ENCODE measurements at regions not wholly inside any gene's neighbourhood (a gene's known extent, or its start where the extent isn't known, plus 50 kb on each side); places are given as distances from the start of the nearest gene placed in this dataset.

- H3K79me2 ChIP-seq (ENCODE audit: low read depth): no peaks in the 10 kb centered on the region
- H3K27me3 Mint-ChIP-seq (ENCODE audit: insufficient read depth, low read depth): no peaks in the 10 kb centered on the region
- DNase-seq (ENCODE audit: low spot score): no peak
- H3K4me1 ChIP-seq: no peaks in the 10 kb centered on the region
- H3K36me3 Mint-ChIP-seq: no peaks in the 10 kb centered on the region
- TF ChIP-seq EZH2phosphoT487 (IDR thresholded peaks at IDR 0.05): no peak
- TF ChIP-seq CTCF (IDR thresholded peaks at IDR 0.05): no peak
- no peak for TF ChIP-seq EZH2 (IDR thresholded peaks at IDR 0.05)
- H3K9me3 Mint-ChIP-seq: no peaks in the 10 kb centered on the region
- H3K4me2 ChIP-seq: no peak overlapping the region
- H3K4me3 Mint-ChIP-seq: no peak overlapping the region
- H3K27ac Mint-ChIP-seq: no peak overlapping the region
- H3K9ac ChIP-seq: no peak overlapping the region
- H2AFZ ChIP-seq (replicated peaks): no peak overlapping the region
- no peak overlapping the region for H3K27ac ChIP-seq
- H3K36me3 ChIP-seq: no peaks in the 10 kb centered on the region
- H3K9me3 ChIP-seq (ENCODE audit: low read depth): no peaks in the 10 kb centered on the region
- no peaks in the 10 kb centered on the region for H3K27me3 ChIP-seq
- H4K20me1 ChIP-seq (ENCODE audit: low read depth): no peaks in the 10 kb centered on the region
- no peak overlapping the region for H3K4me3 ChIP-seq
- no peaks in the 10 kb centered on the region for H3F3A ChIP-seq (ENCODE audit: low read depth)
- H3K4me1 Mint-ChIP-seq: no peaks in the 10 kb centered on the region
These were observed 469.3 kb upstream of the CDIN1 start for GRCh38 chr15:36109943-36110658.

GRCh38 chr15:36110659-36110993 is 468.8 kb upstream of the CDIN1 start:
- no peaks in the 10 kb centered on the region for H3K79me2 ChIP-seq (ENCODE audit: low read depth)
- no peak overlapping the region for H3K9ac ChIP-seq
- no peak overlapping the region for H2AFZ ChIP-seq (replicated peaks)
- Mint-ChIP-seq H3K27ac (no peak overlapping the region), H3K4me1 (no peaks in the 10 kb centered on the region), H3K36me3 (no peaks in the 10 kb centered on the region), H3K9me3 (no peaks in the 10 kb centered on the region), H3K27me3 (ENCODE audit: insufficient read depth, low read depth) (no peaks in the 10 kb centered on the region), H3K4me3 (no peak overlapping the region)
- H3K9me3 ChIP-seq (ENCODE audit: low read depth): no peaks in the 10 kb centered on the region
- no peaks in the 10 kb centered on the region for H4K20me1 ChIP-seq (ENCODE audit: low read depth)
- no peak for DNase-seq (ENCODE audit: low spot score)
- H3K27ac ChIP-seq: no peak overlapping the region
- H3K4me1 ChIP-seq: no peaks in the 10 kb centered on the region
- H3K36me3 ChIP-seq: no peaks in the 10 kb centered on the region
- no peaks in the 10 kb centered on the region for H3F3A ChIP-seq (ENCODE audit: low read depth)
- no peak for TF ChIP-seq EZH2 (IDR thresholded peaks at IDR 0.05)
- TF ChIP-seq CTCF (IDR thresholded peaks at IDR 0.05): no peak
- no peak for TF ChIP-seq EZH2phosphoT487 (IDR thresholded peaks at IDR 0.05)
- no peak overlapping the region for H3K4me3 ChIP-seq
- H3K27me3 ChIP-seq: no peaks in the 10 kb centered on the region
- no peak overlapping the region for H3K4me2 ChIP-seq

- H3K36me3 Mint-ChIP-seq: no peaks in the 10 kb centered on the region
- peaks cover 2% of the 10 kb centered on the region for H3K27me3 Mint-ChIP-seq (ENCODE audit: insufficient read depth, low read depth)
- peaks cover 2% of the 10 kb centered on the region for H3K4me1 Mint-ChIP-seq
- Histone ChIP-seq H3F3A (ENCODE audit: low read depth) (no peaks in the 10 kb centered on the region), H3K4me2 (no peak overlapping the region), H4K20me1 (ENCODE audit: low read depth) (no peaks in the 10 kb centered on the region), H3K9ac (no peak overlapping the region), H2AFZ (replicated peaks) (no peak overlapping the region), H3K27ac (no peak overlapping the region), H3K4me1 (no peaks in the 10 kb centered on the region), H3K9me3 (ENCODE audit: low read depth) (no peaks in the 10 kb centered on the region), H3K27me3 (no peaks in the 10 kb centered on the region), H3K4me3 (no peak overlapping the region), H3K36me3 (no peaks in the 10 kb centered on the region), H3K79me2 (ENCODE audit: low read depth) (no peaks in the 10 kb centered on the region)
- H3K4me3 Mint-ChIP-seq: no peak overlapping the region
- TF ChIP-seq EZH2phosphoT487 (IDR thresholded peaks at IDR 0.05) (no peak), CTCF (IDR thresholded peaks at IDR 0.05) (no peak), EZH2 (IDR thresholded peaks at IDR 0.05) (no peak)
- peaks cover 4% of the 10 kb centered on the region for H3K9me3 Mint-ChIP-seq
- DNase-seq (ENCODE audit: low spot score): no peak
- H3K27ac Mint-ChIP-seq: no peak overlapping the region
These were observed 462.1 kb upstream of the CDIN1 start for GRCh38 chr15:36117296-36117787.

Data from neural progenitor cell (in vitro differentiated cells).